Heart right ventricle (tissue), 16 donors: ENCODE measurements at regions not wholly inside any gene's neighbourhood (a gene's known extent, or its start where the extent isn't known, plus 50 kb on each side); places are given as distances from the start of the nearest gene placed in this dataset.
"Not testable (repeated sequence)": the region's sequence is repeated elsewhere in the genome, so short reads cannot be mapped to it uniquely, and the experiment has no call there.

Source experiments
- ATAC-seq, 8 donors: fragments of 200-7000 bp; cut with Tn5 transposase; one replicate each; pipeline ENCODE4 v1.9.1; 2020; ENCODE audit warnings: mild to moderate bottlenecking in 8 of 8, moderate library complexity in 8 of 8, moderate number of reproducible peaks in 1 of 8
- DNase-seq, 2 donors: peaks; one replicate each; pipeline ENCODE4 v3.0.0-alpha.2; 2020
- H3K27ac ChIP-seq, 10 donors: fragments of 200-600 bp; sonication (generic) in 2 of 10; one replicate each; pipeline versions ENCODE4 v1.5.0 to v1.8.0; 2020 to 2022; ENCODE audit warnings: mild to moderate bottlenecking in 3 of 10
- H3K27me3 ChIP-seq, 7 donors: fragments of 200-600 bp; one replicate each; pipeline ENCODE4 v1.8.0; 2021 to 2022; ENCODE audit warnings: mild to moderate bottlenecking in 2 of 7
- H3K36me3 ChIP-seq, 9 donors: fragments of 200-600 bp; sonication (generic) in 1 of 9; one replicate each; pipeline versions ENCODE4 v1.5.0 to v1.8.0; 2020 to 2022; ENCODE audit warnings: mild to moderate bottlenecking in 2 of 9
- H3K4me1 ChIP-seq, 9 donors: fragments of 200-600 bp; sonication (generic) in 1 of 9; one replicate each; pipeline versions ENCODE4 v1.5.0 to v1.8.0; 2020 to 2022; ENCODE audit warnings: mild to moderate bottlenecking in 4 of 9
- H3K4me3 ChIP-seq, 10 donors: fragments of 200-600 bp; sonication (generic) in 2 of 10; one replicate each; pipeline versions ENCODE4 v1.5.0 to v1.8.0; 2020 to 2022; ENCODE audit warnings: mild to moderate bottlenecking in 7 of 10, moderate library complexity in 2 of 10
- H3K9me3 ChIP-seq, 11 donors: fragments of 200-600 bp in 10 of 11; sonication (generic) in 2 of 11; one replicate each; pipeline versions ENCODE4 v1.5.0 to v1.8.0; 2013 to 2022; ENCODE audit warnings: mild to moderate bottlenecking in 2 of 11, control low read depth in 1 of 11, moderate library complexity in 1 of 11
- whole genome bisulfite sequencing, 2 donors: extraction: QIAGEN DNeasy Blood & Tissue Kit; methylation state at CpG; one replicate each; pipeline ENCODE4 v1.1.7; 2013; ENCODE audit warnings: inconsistent platforms in 1 of 2; 5-methylcytosine and 5-hydroxymethylcytosine counted together
- intact Hi-C, 10 donors: fragments of 100-400 bp; cut with DNase I; formaldehyde crosslinking; loops; one replicate each; pipeline versions ENCODE4 v1.11.1 to v1.14.2; 2022
- TF ChIP-seq, protein P1 (sequence below), 9 donors: fragments of 200-600 bp; sonication (generic) in 2 of 9; IDR thresholded peaks; one replicate each; pipeline versions ENCODE4 v1.5.0 to v1.8.0; 2021 to 2022; ENCODE audit warnings: antibody characterized with exemption in 9 of 9, mild to moderate bottlenecking in 5 of 9, moderate library complexity in 1 of 9
- donor health status: Arrhythmogenic right ventricular cardiomyopathy.
- donor health status: ischemic (EF 13 %, LVEDD 7.1; RV severe dilation, severe dysfunction).
- donor health status: healthy with polysubstance abuse.
- donor health status: DM: no; HTN: yes; CAD: no.
- donor health status: DM: no; HTN: no; CAD: no.
- donor health status: ischemic (EF 25% LVEDD 6.9; RV normal size, moderate dysfunction).
- donor health status: ischemic (EF 25% LVEDD 5.7; RV mildly dilated, moderate dysfunction).
- donor health status: healthy.
- donor health status: DM: yes; HTN: yes; CAD: no.
- donor health status: Ischemic cardiomyopathy.
- donor health status: ischemic (EF 35%, LVEDD 5.7; RV mildly dilated, moderate dysfunction).
- donor health status: nonischemic (EF 11% LVEDD 7.7; RV severe dilation, severe dysfunction).
- donor health status: DM: yes; HTN: yes; CAD: no.
- donor health status: PGD.
- donor health status: ischemic (EF 29% LVEDD 5.4; RV normal size, mild dysfunction).
- donor health status: nonischemic (EF 23%, LVEDD 6.1; RV moderate dilation, normal function).

DNA sequence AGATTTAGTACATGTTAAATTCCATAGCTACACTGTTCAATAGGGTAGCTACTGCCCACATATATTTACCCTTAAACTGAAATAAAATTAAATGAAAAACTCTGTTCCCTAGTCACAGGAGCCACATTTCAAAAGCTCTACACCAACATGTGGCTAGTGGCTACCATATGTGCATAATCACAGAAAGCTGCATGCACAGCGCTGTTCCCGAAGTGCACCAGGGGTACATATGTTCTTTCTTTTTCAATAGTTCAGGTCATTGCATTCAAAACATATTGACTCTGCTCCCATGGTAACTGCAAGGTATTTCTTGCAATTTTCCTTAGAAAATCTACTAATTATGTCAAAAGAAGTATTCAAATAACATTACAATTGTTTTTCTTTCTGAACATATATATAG lies 591.2 kb downstream of the PDHA2 start:
- ATAC-seq: no peak
- TF ChIP-seq, protein P1, sequence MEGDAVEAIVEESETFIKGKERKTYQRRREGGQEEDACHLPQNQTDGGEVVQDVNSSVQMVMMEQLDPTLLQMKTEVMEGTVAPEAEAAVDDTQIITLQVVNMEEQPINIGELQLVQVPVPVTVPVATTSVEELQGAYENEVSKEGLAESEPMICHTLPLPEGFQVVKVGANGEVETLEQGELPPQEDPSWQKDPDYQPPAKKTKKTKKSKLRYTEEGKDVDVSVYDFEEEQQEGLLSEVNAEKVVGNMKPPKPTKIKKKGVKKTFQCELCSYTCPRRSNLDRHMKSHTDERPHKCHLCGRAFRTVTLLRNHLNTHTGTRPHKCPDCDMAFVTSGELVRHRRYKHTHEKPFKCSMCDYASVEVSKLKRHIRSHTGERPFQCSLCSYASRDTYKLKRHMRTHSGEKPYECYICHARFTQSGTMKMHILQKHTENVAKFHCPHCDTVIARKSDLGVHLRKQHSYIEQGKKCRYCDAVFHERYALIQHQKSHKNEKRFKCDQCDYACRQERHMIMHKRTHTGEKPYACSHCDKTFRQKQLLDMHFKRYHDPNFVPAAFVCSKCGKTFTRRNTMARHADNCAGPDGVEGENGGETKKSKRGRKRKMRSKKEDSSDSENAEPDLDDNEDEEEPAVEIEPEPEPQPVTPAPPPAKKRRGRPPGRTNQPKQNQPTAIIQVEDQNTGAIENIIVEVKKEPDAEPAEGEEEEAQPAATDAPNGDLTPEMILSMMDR (IDR thresholded peaks at IDR 0.05): no peak
- WGBS, 2 donors: 97 to 100% methylated on average over 2 of the region's 2 CpGs
- Histone ChIP-seq H3K27me3 (no peaks in the 10 kb centered on the region), H3K9me3 (no peaks in the 10 kb centered on the region), H3K4me3 (no peak overlapping the region), H3K36me3 (no peaks in the 10 kb centered on the region), H3K4me1 (peaks cover 0 to 10% (median 0%) of the 10 kb centered on the region in 9 donors), H3K27ac (no peak overlapping the region)
- intact Hi-C loops: no loop called here
- no peak for DNase-seq

DNA sequence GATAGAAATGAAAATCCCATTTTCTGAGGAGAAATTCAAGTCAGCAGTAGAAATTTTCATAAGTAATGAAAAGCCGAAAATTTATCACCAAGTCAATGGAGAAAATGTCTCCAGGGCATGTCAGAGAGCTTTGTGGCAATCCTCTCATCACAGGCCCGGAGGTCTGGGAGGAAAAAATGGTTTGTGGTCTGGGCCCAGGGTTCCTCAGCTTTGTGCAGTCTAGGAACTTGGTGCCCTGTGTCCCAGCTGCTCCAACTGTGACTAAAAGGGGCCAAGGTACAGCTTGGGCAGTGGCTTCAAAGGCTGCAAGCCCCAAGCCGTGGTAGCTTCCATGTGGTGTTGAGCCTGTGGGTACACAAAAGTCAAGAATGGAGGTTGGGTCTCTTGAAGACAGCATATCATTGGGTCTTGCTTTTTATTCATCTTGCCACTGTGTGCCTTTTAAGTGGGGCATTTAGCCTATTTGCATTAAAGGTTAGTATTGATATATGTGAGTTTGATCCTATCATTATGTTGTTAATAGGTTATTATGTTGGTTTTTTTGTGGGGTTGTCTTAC lies 608.5 kb downstream of the PDHA2 start:
- Histone ChIP-seq H3K4me3 (no peak overlapping the region), H3K27me3 (no peaks in the 10 kb centered on the region), H3K9me3 (peaks cover 0 to 46% (median 26%) of the 10 kb centered on the region in 11 donors), H3K27ac (no peak overlapping the region), H3K4me1 (no peaks in the 10 kb centered on the region), H3K36me3 (no peaks in the 10 kb centered on the region)
- TF ChIP-seq, protein P1 (IDR thresholded peaks at IDR 0.05): no peak
- ATAC-seq (no peak), DNase-seq (no peak)
- 52 to 68% methylated on average over 3 of the region's 3 CpGs for WGBS, 2 donors
- intact Hi-C loops: no loop called here

GRCh38 chr4:96455045-96455720 lies 615.3 kb downstream of the PDHA2 start:
- Histone ChIP-seq H3K36me3 (no peaks in the 10 kb centered on the region), H3K27ac (no peak overlapping the region), H3K27me3 (peaks cover 0 to 5% (median 0%) of the 10 kb centered on the region in 7 donors), H3K4me1 (no peaks in the 10 kb centered on the region), H3K4me3 (no peak overlapping the region), H3K9me3 (peaks cover 0 to 22% (median 0%) of the 10 kb centered on the region in 11 donors)
- no peak for ATAC-seq
- WGBS, 2 donors: 82 to 84% methylated on average over 6 of the region's 6 CpGs
- TF ChIP-seq, protein P1 (IDR thresholded peaks at IDR 0.05): no peak
- no peak for DNase-seq
- intact Hi-C loops: no loop called here

DNA sequence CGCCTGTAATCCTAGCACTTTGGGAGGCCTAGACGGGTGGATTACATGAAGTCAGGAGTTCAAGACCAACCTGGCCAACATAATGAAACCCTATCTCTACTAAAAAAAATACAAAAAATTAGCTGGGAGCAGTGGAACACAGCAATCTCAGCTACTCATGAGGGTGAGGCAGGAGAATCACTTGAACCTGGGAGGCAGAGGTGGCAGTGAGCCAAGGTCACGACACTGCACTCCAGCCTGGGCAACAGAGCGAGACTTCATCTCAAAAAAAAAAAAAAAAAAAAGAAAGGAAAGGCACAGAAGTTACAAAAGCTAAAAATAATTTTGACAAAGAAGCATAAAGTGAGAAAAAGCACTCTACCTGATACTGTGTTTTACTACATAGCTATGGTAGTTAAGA lies 618.1 kb downstream of the PDHA2 start:
- H3K27me3 ChIP-seq, ATAC-seq, intact Hi-C loops, H3K36me3 ChIP-seq, H3K27ac ChIP-seq, H3K4me3 ChIP-seq, H3K4me1 ChIP-seq, DNase-seq: not testable (repeated sequence)
- peaks cover 0 to 20% (median 0%) of the 10 kb centered on the region in 11 donors for H3K9me3 ChIP-seq
- WGBS, 2 donors: 79 to 86% methylated on average over 4 of the region's 4 CpGs

GRCh38 chr4:96459105-96459504 lies 619.2 kb downstream of the PDHA2 start:
- TF ChIP-seq, protein P1 (IDR thresholded peaks at IDR 0.05): no peak
- no peak for DNase-seq
- no peak overlapping the region for H3K27ac ChIP-seq
- no peaks in the 10 kb centered on the region for H3K36me3 ChIP-seq
- H3K9me3 ChIP-seq: peaks cover 0 to 18% (median 0%) of the 10 kb centered on the region in 11 donors
- WGBS, 2 donors: 69 to 88% methylated on average over 1 of the region's 1 CpG
- no peak for ATAC-seq
- intact Hi-C loops: no loop called here
- H3K27me3 ChIP-seq: peaks cover 0 to 4% (median 0%) of the 10 kb centered on the region in 7 donors
- H3K4me3 ChIP-seq: no peak overlapping the region
- H3K4me1 ChIP-seq: no peaks in the 10 kb centered on the region
